ENCODE measurements at regions not wholly inside any gene's neighbourhood (a gene's known extent, or its start where the extent isn't known, plus 50 kb on each side); places are given as distances from the start of the nearest gene placed in this dataset.

DNA sequence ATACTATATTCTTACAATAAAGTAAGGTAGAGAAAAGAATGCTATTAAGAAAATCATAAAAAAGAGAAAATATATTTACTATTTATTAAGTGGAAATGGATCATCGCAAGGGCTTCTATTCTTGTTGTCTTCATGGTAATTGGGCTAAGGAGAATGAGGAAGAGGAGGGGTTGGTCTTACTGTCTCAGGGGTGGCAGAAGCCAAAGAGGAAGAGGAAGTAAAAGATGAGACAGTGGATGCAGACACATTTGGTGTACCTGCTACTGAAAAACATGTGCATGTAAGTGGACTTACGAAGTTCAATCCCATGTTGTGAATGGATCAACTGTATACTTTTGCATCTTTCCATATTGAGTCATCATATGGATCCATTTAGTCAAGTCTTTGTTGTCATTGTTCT, 1502.1 kb upstream of the ADGRL3 start (continued):
- TF ChIP-seq, protein P1, sequence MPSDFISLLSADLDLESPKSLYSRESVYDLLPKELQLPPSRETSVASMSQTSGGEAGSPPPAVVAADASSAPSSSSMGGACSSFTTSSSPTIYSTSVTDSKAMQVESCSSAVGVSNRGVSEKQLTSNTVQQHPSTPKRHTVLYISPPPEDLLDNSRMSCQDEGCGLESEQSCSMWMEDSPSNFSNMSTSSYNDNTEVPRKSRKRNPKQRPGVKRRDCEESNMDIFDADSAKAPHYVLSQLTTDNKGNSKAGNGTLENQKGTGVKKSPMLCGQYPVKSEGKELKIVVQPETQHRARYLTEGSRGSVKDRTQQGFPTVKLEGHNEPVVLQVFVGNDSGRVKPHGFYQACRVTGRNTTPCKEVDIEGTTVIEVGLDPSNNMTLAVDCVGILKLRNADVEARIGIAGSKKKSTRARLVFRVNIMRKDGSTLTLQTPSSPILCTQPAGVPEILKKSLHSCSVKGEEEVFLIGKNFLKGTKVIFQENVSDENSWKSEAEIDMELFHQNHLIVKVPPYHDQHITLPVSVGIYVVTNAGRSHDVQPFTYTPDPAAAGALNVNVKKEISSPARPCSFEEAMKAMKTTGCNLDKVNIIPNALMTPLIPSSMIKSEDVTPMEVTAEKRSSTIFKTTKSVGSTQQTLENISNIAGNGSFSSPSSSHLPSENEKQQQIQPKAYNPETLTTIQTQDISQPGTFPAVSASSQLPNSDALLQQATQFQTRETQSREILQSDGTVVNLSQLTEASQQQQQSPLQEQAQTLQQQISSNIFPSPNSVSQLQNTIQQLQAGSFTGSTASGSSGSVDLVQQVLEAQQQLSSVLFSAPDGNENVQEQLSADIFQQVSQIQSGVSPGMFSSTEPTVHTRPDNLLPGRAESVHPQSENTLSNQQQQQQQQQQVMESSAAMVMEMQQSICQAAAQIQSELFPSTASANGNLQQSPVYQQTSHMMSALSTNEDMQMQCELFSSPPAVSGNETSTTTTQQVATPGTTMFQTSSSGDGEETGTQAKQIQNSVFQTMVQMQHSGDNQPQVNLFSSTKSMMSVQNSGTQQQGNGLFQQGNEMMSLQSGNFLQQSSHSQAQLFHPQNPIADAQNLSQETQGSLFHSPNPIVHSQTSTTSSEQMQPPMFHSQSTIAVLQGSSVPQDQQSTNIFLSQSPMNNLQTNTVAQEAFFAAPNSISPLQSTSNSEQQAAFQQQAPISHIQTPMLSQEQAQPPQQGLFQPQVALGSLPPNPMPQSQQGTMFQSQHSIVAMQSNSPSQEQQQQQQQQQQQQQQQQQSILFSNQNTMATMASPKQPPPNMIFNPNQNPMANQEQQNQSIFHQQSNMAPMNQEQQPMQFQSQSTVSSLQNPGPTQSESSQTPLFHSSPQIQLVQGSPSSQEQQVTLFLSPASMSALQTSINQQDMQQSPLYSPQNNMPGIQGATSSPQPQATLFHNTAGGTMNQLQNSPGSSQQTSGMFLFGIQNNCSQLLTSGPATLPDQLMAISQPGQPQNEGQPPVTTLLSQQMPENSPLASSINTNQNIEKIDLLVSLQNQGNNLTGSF (CRISPR knock-in tag; IDR thresholded peaks at IDR 0.05) = no peak
- TF ChIP-seq SATB2 (CRISPR knock-in tag; IDR thresholded peaks at IDR 0.05) (no peak), NCOA1 (CRISPR knock-in tag; IDR thresholded peaks at IDR 0.05) (no peak), PCBP1 (IDR thresholded peaks at IDR 0.05; ENCODE audit: borderline replicate concordance, low read depth, low read length) (no peak)

DNA sequence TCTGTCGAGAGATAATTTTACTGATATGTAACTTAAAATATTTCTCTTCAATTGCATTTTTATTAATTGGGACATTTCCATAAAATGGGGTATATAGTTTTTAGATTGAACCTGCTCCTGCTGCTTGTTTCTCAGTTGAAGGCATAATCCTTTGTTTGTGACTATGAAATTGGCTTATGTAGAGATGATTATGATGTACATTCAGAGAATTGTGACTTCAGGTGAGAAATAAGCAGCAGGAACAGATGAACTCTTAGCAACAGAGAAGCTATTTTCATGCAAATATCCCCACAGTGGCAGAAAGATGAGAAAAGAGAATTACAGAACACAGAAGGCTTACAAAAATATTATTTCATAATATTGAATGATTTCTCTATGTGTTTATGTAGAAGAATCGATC, 1499.5 kb upstream of the ADGRL3 start:
- no peaks in the 10 kb centered on the region for H3K27me3 ChIP-seq (ENCODE audit: control insufficient read depth in 1 of 2, insufficient read depth in 2 of 2, low read length in 2 of 2)
- H3K9ac ChIP-seq (ENCODE audit: insufficient read depth, low read depth, low read length) = no peak overlapping the region
- ChIA-PET CTCF (ENCODE audit: low intra/inter-chr PET ratio, low total read pairs) (no interaction called here), POLR2A (no interaction called here)
- no peak overlapping the region for H3K4me2 ChIP-seq (ENCODE audit: low read depth, low read length)
- no peaks in the 10 kb centered on the region for H3K9me3 ChIP-seq (ENCODE audit: low read length)
- no peaks in the 10 kb centered on the region for H3K79me2 ChIP-seq (ENCODE audit: insufficient read depth, low read length)
- ATAC-seq (no peak), DNase-seq (ENCODE audit: low spot score) (no peak), FAIRE-seq (no peak)
- in situ Hi-C loops (cut with HindIII; ENCODE audit: extremely low pct_ligation_motif_present, low pct_unique_long_range_greater_than_20kb) = no loop called here
- WGBS (ENCODE audit: low lambda C conversion rate) = 0% methylated on average over 2 of the region's 2 CpGs
- intact Hi-C loops (cut with micrococcal nuclease; ENCODE audit: unreplicated experiment) = no loop called here
- H2AFZ ChIP-seq (ENCODE audit: low read length) = no peak overlapping the region
- no peak overlapping the region for H3K27ac ChIP-seq (ENCODE audit: extremely low read length, insufficient read depth, low read length)
- BruUV-seq (replicated peaks) = no TSS peak
- H3K36me3 ChIP-seq (replicated peaks in 1 of 2; ENCODE audit: control insufficient read depth in 1 of 2, insufficient read depth in 2 of 2, low read length in 2 of 2) = no peaks in the 10 kb centered on the region
- H3K4me1 ChIP-seq (ENCODE audit: insufficient read depth, low read length) = no peaks in the 10 kb centered on the region
- no peak overlapping the region for H3K4me3 ChIP-seq (replicated peaks in 1 of 3; ENCODE audit: insufficient read depth in 1 of 3, low read depth in 2 of 3, low read length in 3 of 3)
- no peaks in the 10 kb centered on the region for H4K20me1 ChIP-seq (ENCODE audit: insufficient read depth, low read length)
- TF ChIP-seq ZNF776 (CRISPR knock-in tag; IDR thresholded peaks at IDR 0.05) (no peak), JARID2 (CRISPR knock-in tag; IDR thresholded peaks at IDR 0.05; ENCODE audit: insufficient replicate concordance) (no peak), ZNF3 (CRISPR knock-in tag; IDR thresholded peaks at IDR 0.05) (no peak), ZFP36L2 (CRISPR knock-in tag; IDR thresholded peaks at IDR 0.05) (no peak), SOX6 (IDR thresholded peaks at IDR 0.05) (no peak), SOX6 (CRISPR knock-in tag; IDR thresholded peaks at IDR 0.05) (no peak), SNAPC2 (CRISPR knock-in tag; IDR thresholded peaks at IDR 0.05) (no peak), ZNF296 (CRISPR knock-in tag; conservative IDR thresholded peaks at IDR 0.05) (no peak), POLR2G (IDR thresholded peaks at IDR 0.05; ENCODE audit: low read depth, low read length) (no peak), ZNF335 (CRISPR knock-in tag; IDR thresholded peaks at IDR 0.05) (no peak), HOXA9 (CRISPR knock-in tag; IDR thresholded peaks at IDR 0.05; ENCODE audit: borderline replicate concordance) (no peak), ZNF788 (CRISPR knock-in tag; IDR thresholded peaks at IDR 0.05; ENCODE audit: borderline replicate concordance) (no peak), EEA1 (CRISPR knock-in tag; IDR thresholded peaks at IDR 0.05; ENCODE audit: borderline replicate concordance) (no peak)
- TF ChIP-seq, protein P2, sequence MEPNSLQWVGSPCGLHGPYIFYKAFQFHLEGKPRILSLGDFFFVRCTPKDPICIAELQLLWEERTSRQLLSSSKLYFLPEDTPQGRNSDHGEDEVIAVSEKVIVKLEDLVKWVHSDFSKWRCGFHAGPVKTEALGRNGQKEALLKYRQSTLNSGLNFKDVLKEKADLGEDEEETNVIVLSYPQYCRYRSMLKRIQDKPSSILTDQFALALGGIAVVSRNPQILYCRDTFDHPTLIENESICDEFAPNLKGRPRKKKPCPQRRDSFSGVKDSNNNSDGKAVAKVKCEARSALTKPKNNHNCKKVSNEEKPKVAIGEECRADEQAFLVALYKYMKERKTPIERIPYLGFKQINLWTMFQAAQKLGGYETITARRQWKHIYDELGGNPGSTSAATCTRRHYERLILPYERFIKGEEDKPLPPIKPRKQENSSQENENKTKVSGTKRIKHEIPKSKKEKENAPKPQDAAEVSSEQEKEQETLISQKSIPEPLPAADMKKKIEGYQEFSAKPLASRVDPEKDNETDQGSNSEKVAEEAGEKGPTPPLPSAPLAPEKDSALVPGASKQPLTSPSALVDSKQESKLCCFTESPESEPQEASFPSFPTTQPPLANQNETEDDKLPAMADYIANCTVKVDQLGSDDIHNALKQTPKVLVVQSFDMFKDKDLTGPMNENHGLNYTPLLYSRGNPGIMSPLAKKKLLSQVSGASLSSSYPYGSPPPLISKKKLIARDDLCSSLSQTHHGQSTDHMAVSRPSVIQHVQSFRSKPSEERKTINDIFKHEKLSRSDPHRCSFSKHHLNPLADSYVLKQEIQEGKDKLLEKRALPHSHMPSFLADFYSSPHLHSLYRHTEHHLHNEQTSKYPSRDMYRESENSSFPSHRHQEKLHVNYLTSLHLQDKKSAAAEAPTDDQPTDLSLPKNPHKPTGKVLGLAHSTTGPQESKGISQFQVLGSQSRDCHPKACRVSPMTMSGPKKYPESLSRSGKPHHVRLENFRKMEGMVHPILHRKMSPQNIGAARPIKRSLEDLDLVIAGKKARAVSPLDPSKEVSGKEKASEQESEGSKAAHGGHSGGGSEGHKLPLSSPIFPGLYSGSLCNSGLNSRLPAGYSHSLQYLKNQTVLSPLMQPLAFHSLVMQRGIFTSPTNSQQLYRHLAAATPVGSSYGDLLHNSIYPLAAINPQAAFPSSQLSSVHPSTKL (CRISPR knock-in tag; IDR thresholded peaks at IDR 0.05) = no peak
